DMS79 (cell line): ENCODE measurements at regions not wholly inside any gene's neighbourhood (a gene's known extent, or its start where the extent isn't known, plus 50 kb on each side); places are given as distances from the start of the nearest gene placed in this dataset.
"Not testable (repeated sequence)": the region's sequence is repeated elsewhere in the genome, so short reads cannot be mapped to it uniquely, and the experiment has no call there.

Experiments used
- DNase-seq: peaks from one replicate; lab custom pipeline; 2025; lab: John Stamatoyannopoulos, UW

DNA sequence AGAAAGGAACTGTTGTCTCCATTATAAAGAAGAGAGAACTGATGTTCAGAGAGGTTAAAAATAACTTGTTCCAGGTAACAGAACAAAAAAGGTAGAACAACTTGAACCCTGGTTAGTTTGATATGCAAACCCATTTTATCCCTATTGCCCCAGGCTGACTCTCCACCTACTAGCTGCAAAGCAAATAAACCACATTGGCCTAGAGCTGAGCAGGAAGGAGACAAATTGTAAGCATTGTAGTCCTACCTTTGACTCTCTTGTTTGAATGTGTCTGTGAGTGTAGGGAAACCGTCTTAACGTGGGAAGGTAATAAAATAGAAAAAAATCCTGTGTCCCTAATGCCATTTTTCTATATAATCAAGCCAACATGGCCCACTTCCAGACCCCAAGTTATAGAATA, 126.4 kb downstream of the CCER1 start:
- no peak for DNase-seq

DNA sequence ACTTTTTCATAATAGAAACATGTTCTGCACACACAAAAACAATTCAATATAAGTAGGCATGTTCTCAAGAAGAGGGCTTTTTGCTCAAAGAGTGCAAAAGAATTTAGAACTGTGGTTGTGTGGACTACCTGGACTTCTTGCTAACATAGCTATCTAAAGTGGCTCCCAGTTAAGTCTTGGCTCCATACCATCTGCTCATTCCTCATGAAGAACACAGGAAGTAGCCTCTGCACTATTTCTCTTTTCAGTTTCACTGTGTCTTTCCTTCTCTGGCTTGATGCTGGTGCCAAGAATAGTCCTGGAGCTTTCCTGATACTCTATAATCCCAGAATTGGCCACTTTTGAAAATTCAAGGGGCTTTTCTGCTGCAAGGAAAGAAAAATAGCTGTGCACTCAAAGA, 127.4 kb downstream of the CCER1 start:
- no peak for DNase-seq

- DNase-seq: no peak
Observed at GRCh38 chr12:90826036-90826435, 128.9 kb downstream of the CCER1 start.

DNA sequence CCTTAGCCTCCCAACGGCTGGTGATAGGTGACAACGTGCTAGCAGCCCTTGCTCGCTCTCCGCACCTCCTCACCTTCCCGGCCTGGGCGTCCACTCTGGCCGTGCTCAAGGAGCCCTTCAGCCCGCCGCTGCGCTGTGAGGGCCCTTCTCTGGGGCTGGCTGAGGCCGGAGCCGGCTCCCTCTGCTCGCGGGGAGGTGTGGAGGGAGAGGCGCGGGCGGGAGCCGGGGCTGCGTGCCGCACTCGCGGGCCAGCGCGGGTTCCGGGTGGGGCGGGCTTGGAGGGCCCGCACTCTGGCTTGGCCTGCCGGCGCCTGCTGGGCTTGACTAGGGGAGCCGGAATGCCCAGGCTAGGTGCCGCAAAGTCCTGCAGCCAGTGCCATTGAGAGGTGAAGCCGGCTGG, 131.1 kb downstream of the CCER1 start:
- no peak for DNase-seq

DNA sequence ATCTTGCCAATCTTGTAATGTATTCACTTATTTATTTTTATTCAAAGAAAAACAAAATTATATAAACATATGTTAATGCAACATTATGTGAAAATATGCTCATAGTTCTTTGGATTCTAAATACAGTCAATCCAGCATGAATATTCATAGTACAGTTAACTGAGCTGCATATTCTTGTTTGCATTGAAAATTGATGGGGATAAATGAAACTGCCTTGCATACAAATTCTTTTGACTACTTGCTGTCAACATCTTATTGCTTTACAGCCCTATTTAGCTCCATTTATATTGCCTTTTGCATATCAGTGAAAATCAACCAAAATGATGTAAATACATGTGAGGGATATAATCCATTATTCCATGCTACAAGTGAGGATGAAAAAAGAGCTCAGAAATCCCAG, 135.3 kb downstream of the CCER1 start:
- no peak for DNase-seq

GRCh38 chr12:90816353-90817089, 138.5 kb downstream of the CCER1 start:
- no peak for DNase-seq

DNA sequence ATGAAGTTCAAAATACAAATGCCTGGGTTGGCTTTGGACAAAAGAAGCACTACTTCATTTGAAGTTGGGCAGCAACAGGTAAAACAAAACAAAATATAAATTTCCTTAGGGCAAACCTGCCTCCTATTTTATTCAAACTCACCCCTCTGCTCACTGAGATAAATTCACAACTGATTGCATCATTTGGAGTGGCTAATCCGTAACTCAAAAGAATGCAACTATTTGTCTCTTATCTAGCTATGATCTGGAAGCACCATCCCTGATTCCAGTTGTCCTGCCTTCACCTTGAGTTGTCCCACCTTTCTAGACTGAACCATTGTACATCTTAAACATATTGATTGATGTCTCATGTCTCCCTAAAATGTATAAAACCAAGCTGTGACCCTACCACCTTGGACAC, 145.0 kb downstream of the CCER1 start:
- DNase-seq: no peak

DNA sequence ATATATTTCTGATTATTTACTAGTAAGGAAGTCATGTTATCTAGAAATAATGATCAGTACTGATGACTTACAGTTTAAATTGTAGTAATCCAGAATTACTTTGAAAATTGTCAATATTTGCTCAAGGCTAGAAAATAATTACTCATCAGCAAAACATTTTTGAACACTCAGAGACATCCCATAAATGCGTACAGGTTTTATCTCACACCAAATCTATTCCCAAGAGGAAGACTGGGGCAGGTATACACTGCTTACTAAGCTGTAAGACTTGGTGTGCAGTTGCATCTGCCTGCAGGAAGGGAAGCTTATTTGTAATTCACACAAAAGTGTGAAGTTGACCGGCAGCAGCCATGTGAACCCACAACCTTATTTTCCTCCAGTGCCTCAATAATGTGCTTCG, 146.4 kb downstream of the CCER1 start:
- DNase-seq: no peak

DNA sequence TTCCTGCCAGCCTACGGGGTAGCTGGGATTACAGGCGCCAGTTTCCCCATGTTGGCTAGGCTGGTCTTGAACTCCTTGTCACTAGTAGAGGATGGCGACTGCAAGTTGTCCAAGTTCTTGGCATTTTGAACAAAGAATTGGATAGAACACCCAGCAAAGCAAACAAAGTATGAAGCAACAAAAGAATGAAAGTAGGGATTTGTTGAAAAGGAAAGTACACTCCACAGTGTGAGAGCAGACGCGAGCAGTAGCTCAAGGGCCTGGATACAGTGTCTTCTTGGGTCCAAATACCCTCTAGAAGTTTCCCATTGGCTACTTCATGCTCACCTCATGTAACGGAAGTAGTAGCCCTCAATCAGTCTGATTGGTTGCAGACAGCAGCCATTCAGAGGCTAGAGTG, 152.2 kb downstream of the CCER1 start:
- DNase-seq: no peak

DNA sequence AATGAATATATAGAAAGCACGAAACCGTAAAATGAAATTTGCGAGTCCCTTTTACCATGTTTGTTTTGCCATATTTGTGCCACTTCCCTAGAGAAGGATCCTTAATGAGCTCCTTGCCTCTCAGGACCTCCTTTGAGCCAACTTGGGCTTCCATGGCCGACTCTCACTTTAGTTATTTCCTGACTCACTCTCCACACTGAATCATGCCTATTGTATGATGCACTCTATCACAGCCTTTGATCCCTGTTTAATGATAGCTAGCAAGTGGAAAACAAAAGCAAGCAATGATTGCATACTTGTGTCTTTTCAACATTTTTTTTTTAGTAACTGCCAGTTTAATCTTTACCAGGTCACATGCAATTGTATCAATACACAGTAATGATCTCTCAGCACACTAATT, 153.2 kb downstream of the CCER1 start:
- no peak for DNase-seq

DNA sequence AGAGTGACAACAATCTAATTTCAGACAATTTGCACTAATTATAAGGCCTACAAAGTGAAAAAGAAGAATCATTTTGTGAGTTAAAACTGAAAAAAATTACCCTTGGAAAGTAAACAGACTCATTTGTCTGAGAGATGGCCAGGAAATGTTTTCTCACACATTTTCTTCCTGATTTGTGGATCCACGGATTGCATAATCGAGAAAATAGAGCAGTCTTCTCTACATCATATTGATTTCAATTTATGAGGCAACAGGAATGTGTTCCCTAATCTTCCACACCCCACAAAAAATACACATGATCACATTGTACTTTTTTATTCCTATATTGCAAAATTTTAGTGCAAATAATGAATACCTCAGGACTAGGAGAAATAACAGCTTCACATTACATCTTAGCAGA, 160.8 kb downstream of the CCER1 start:
- DNase-seq: no peak

DNA sequence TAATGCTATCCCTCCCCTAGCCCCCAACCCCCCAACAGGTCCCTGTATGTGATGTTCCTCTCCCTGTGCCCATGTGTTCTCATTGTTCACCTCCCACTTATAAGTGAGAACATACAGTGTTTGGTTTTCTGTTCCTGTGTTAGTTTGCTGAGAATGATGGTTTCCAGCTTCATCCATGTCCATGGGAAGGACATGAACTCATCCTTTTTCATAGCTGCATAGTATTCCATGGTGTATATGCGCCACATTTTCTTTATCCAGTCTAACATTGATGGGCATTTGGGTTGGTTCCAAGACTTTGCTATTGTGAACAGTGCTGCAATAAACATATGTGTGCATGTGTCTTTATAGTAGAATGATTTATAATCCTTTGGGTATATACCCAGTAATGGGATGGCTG, 162.3 kb downstream of the CCER1 start:
- not testable (repeated sequence) for DNase-seq

GRCh38 chr12:90791445-90791844, 163.5 kb downstream of the CCER1 start:
- no peak for DNase-seq

- no peak for DNase-seq
Observed at GRCh38 chr12:90790747-90791146, 164.2 kb downstream of the CCER1 start.

DNA sequence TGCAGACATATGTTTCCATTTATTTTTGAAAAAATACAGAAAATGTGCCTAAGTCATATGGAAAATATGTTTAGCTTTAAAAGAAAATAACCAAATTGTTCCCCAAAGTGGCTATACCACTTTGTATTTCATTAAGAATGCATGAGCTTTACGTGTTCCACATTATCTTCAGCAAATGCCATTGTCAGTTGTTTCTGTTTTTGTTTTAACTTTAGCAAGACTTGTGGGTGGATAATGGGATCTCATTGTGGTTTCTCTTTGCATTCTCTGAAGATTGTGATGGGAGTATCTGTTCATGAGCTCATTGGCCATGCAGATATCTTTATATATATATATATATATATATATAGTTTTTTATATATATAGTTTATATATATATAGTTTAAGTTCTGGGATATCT, 181.5 kb downstream of the CCER1 start:
- DNase-seq: no peak

DNA sequence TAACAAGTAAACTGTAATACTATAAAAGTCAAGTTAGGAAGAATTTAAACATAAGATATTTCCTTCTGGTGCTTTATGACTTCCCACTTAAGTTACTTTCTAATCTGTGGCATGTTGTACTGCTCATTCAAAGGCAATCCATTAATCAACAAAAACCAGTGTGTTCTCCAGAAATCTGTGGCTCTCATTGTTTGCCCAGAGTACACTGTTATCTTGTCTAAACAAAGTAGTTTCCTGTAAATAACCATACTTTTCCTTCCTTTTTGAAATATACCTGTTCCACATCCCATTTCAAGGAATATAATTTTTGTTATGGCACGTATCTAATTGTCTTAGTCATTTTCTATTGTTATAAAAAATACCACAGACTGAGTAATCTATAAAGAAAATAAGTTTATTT, 184.1 kb downstream of the CCER1 start:
- DNase-seq: no peak

DNA sequence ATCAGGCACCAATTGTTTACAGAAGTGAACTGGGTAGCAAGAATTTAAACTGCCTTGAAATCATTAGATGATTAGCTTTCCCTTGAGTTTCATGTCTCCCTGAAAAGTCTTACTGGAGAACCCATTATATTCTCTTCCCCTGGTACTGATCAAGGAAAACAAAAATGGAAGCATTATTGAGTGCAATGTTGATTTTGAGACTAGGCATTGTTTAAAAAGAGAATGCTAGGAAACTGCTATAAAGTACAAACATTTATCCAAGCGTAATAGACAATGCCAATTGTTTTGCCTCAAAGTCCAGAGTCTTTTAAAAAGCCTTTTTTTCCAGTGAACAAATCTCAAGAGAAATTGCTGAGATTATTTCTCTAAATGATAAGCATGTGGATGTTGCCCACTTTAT, 197.0 kb downstream of the CCER1 start:
- no peak for DNase-seq

DNA sequence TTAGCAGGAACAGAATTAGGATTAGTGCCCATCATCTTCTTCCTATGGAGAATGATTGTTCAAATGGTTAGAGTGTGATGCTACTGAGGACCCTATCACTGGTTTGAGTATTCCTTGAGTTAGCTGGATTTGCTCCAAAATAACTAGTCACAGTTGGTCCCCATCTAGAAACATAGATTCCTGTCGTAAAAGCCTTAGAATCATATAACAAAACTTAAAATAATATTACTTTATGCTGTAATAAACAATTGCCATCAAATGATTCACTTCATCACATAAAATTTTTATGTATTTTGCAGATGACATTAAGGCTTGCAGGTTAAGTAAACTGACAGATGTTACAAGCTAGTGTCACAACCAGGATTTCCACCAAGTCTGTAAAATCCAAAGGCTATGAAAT, 209.8 kb downstream of the CCER1 start:
- DNase-seq: no peak

- DNase-seq: no peak
Observed at GRCh38 chr12:90741611-90742010, 213.4 kb downstream of the CCER1 start.

- no peak for DNase-seq
Observed at GRCh38 chr12:90729736-90730135, 225.2 kb downstream of the CCER1 start.

- no peak for DNase-seq
Observed at GRCh38 chr12:90712671-90713070, 242.3 kb downstream of the CCER1 start.

GRCh38 chr12:90710711-90711110, 244.3 kb downstream of the CCER1 start:
- no peak for DNase-seq

GRCh38 chr12:90706036-90706435, 248.9 kb downstream of the CCER1 start:
- DNase-seq: no peak

DNA sequence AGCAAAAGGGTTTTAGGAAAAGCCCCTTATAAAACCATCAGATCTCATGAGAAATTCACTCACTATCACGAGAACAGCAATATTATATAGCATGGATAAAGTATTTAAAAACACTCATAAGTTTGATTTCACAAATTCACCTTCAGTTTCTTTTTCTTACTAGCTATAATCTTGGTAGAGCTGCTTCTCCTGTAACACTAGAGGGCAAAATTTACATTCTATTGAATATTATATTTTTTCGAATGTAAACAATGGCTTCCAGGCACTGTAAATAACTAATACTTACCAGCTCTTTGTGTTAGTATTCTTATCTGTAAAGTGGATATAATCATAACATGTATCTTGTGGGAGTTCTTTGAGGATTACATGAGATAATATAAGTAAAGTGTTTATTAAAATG, 259.6 kb downstream of the CCER1 start:
- no peak for DNase-seq

DNA sequence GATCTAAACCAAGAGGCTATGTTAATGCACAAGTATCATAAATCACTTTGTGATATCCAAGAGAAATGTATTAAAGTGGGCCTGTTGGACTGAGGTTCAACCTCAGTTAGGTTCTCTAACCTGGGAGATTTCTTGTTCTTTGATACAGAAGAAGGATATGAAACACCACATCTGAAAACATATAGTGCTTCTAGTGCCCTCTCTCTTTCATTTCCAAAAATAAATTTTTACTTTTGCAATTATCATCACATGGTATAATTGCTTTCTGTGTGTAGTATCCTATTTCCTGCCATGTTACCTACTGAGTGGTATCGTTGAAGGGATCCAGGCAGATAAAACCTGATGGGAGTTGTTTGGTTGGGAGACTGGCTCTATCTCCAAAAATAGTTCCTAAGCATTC, 264.9 kb downstream of the CCER1 start:
- DNase-seq: no peak
